ENCODE measurements at regions not wholly inside any gene's neighbourhood (a gene's known extent, or its start where the extent isn't known, plus 50 kb on each side); places are given as distances from the start of the nearest gene placed in this dataset.

DNA sequence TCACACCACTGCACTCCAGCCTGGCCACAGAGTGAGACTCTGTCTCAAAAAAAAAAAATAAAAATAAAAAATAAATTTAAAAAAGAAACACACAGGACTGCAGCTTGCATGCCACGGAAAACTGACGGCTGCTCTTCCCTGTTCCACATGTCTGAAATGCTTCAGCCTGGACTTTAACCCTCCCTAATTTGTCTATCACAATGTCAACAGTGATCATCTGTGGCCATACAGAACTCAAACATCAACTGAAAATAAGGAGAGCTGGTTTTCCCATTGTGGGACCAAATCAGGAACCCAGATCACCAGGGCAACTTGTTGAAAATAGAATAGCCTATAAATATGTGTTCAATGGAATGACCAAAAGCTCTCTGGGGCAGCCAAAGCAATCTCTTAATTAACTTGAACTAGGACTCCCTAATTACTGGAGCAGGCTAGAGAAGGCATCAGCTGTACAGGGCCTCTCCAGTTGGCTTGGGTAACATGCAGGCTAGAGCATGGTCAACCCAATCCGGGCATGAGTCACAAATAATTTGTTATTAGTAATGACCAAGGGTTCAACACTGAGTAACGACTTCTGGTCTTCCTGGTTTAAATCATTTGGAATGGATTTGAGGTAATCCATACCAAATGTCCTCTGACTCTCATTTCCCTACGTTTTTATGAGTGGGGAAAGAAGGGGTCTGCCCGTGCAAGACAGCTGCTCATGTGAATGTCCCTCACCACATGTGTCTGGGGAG is 62.7 kb upstream of the KAZN start:
- Histone ChIP-seq H3K9me3 (ENCODE audit: insufficient read depth, low read length) (no peaks in the 10 kb centered on the region), H3K27me3 (ENCODE audit: low read length) (no peaks in the 10 kb centered on the region)

DNA sequence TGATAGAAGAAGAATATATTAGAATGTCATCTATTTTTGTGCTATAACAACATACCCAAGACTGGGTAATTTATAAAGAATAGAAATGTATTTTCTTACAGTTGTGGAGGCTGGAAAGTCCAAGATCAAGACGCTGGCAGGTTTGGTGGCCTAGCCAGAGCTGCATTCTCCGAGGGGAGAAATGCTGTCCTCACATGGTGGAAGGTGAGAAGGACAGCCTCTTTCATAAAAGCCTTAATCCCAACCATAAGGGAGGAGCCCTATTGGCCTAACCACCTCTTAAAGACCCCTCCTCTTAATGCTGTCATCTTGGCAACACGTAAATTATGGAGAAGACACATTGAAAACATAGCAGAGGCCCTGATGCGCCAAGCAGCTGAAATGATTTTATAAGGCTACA is 60.1 kb upstream of the KAZN start:
- no peaks in the 10 kb centered on the region for H3K27me3 ChIP-seq (ENCODE audit: low read length)
- no peaks in the 10 kb centered on the region for H3K79me2 ChIP-seq (ENCODE audit: insufficient read depth, low read length)
- H3K36me3 ChIP-seq (ENCODE audit: low read length): no peaks in the 10 kb centered on the region
- no peak overlapping the region for H3K9ac ChIP-seq (ENCODE audit: low read length)
- H3K9me2 ChIP-seq (replicated peaks; ENCODE audit: insufficient read depth, low read length): no peaks in the 10 kb centered on the region
- H2AFZ ChIP-seq (ENCODE audit: low read depth, low read length, severe bottlenecking): no peak overlapping the region
- no peak overlapping the region for H3K27ac ChIP-seq (ENCODE audit: low read depth, low read length)
- H3K4me2 ChIP-seq (ENCODE audit: low read depth, low read length, poor library complexity, severe bottlenecking): no peak overlapping the region
- H4K20me1 ChIP-seq (ENCODE audit: low read depth, low read length): no peaks in the 10 kb centered on the region
- no peaks in the 10 kb centered on the region for H3K9me3 ChIP-seq (ENCODE audit: insufficient read depth, low read length)
- TF ChIP-seq EZH2phosphoT487 (conservative IDR thresholded peaks at IDR 0.05; ENCODE audit: low read length) (no peak), CTCF (IDR thresholded peaks at IDR 0.05; ENCODE audit: insufficient read depth, low read length, poor library complexity, severe bottlenecking) (no peak)
- no peak overlapping the region for H3K4me3 ChIP-seq (ENCODE audit: insufficient read depth, low read length, poor library complexity, severe bottlenecking)
- no peaks in the 10 kb centered on the region for H3F3A ChIP-seq (ENCODE audit: insufficient read depth)

More for the DNA sequence above, 62.7 kb upstream of the KAZN start:
- Histone ChIP-seq H2AFZ (ENCODE audit: low read depth, low read length, severe bottlenecking) (no peak overlapping the region), H3K9me2 (replicated peaks; ENCODE audit: insufficient read depth, low read length) (no peaks in the 10 kb centered on the region), H4K20me1 (ENCODE audit: low read depth, low read length) (no peaks in the 10 kb centered on the region), H3K9ac (ENCODE audit: low read length) (no peak overlapping the region), H3K4me2 (ENCODE audit: low read depth, low read length, poor library complexity, severe bottlenecking) (no peak overlapping the region), H3K27ac (ENCODE audit: low read depth, low read length) (no peak overlapping the region), H3K4me3 (ENCODE audit: insufficient read depth, low read length, poor library complexity, severe bottlenecking) (no peak overlapping the region), H3K79me2 (ENCODE audit: insufficient read depth, low read length) (no peaks in the 10 kb centered on the region), H3K36me3 (ENCODE audit: low read length) (no peaks in the 10 kb centered on the region), H3F3A (ENCODE audit: insufficient read depth) (no peaks in the 10 kb centered on the region)
- TF ChIP-seq EZH2phosphoT487 (conservative IDR thresholded peaks at IDR 0.05; ENCODE audit: low read length) (no peak), CTCF (IDR thresholded peaks at IDR 0.05; ENCODE audit: insufficient read depth, low read length, poor library complexity, severe bottlenecking) (no peak)

GRCh38 chr1:14539309-14539708 is 59.2 kb upstream of the KAZN start:
- Histone ChIP-seq H4K20me1 (ENCODE audit: low read depth, low read length) (no peaks in the 10 kb centered on the region), H3K79me2 (ENCODE audit: insufficient read depth, low read length) (no peaks in the 10 kb centered on the region), H3F3A (ENCODE audit: insufficient read depth) (no peaks in the 10 kb centered on the region), H2AFZ (ENCODE audit: low read depth, low read length, severe bottlenecking) (no peak overlapping the region), H3K9ac (ENCODE audit: low read length) (no peak overlapping the region), H3K9me3 (ENCODE audit: insufficient read depth, low read length) (no peaks in the 10 kb centered on the region), H3K36me3 (ENCODE audit: low read length) (no peaks in the 10 kb centered on the region), H3K27me3 (ENCODE audit: low read length) (no peaks in the 10 kb centered on the region), H3K4me3 (ENCODE audit: insufficient read depth, low read length, poor library complexity, severe bottlenecking) (no peak overlapping the region), H3K27ac (ENCODE audit: low read depth, low read length) (no peak overlapping the region), H3K4me2 (ENCODE audit: low read depth, low read length, poor library complexity, severe bottlenecking) (no peak overlapping the region), H3K9me2 (replicated peaks; ENCODE audit: insufficient read depth, low read length) (no peaks in the 10 kb centered on the region)
- TF ChIP-seq EZH2phosphoT487 (conservative IDR thresholded peaks at IDR 0.05; ENCODE audit: low read length) (no peak), CTCF (IDR thresholded peaks at IDR 0.05; ENCODE audit: insufficient read depth, low read length, poor library complexity, severe bottlenecking) (no peak)

Data from SU-DHL-6 (cell line).